Endodermal cell (in vitro differentiated cells): ENCODE measurements at regions not wholly inside any gene's neighbourhood (a gene's known extent, or its start where the extent isn't known, plus 50 kb on each side); places are given as distances from the start of the nearest gene placed in this dataset.

Experiments
- DNase-seq: peaks from one replicate; pipeline ENCODE4 v3.0.0-alpha.2; 2017
- H3K27ac ChIP-seq: 2 replicates; pipeline ENCODE4 v1.5.1; 2013; ENCODE audit warnings: mild to moderate bottlenecking, low read depth, low read length, moderate library complexity
- H3K27me3 ChIP-seq: 2 replicates; pipeline ENCODE4 v1.6.1; 2013; ENCODE audit warnings: mild to moderate bottlenecking, low read length, moderate library complexity; ENCODE audit not compliant: insufficient read depth, control insufficient read depth, poor library complexity, severe bottlenecking
- H3K36me3 ChIP-seq: 2 replicates; pipeline ENCODE4 v1.7.0; 2013; ENCODE audit warnings: mild to moderate bottlenecking, low read length, moderate library complexity; ENCODE audit not compliant: control insufficient read depth, insufficient read depth
- H3K4me1 ChIP-seq: one replicate; pipeline ENCODE4 v1.7.0; 2013; ENCODE audit warnings: low read length; ENCODE audit not compliant: control insufficient read depth, insufficient read depth
- H3K4me3 ChIP-seq: 2 replicates; pipeline ENCODE4 v1.5.1; 2013; ENCODE audit warnings: mild to moderate bottlenecking, low read length, moderate library complexity
- H3K9ac ChIP-seq: 2 replicates; pipeline ENCODE4 v1.6.1; 2013; ENCODE audit warnings: mild to moderate bottlenecking, low read length, moderate library complexity; ENCODE audit not compliant: poor library complexity, severe bottlenecking; ENCODE audit errors: extremely low read depth
- H3K9me3 ChIP-seq: 2 replicates; pipeline ENCODE4 v1.6.1; 2013; ENCODE audit warnings: mild to moderate bottlenecking, low read length, moderate library complexity; ENCODE audit not compliant: control insufficient read depth
- H3K27ac Mint-ChIP-seq: 2 replicates; pipeline ENCODE4 v1.8.0; 2020; ENCODE audit warnings: mixed read lengths
- H3K27me3 Mint-ChIP-seq: 2 replicates; pipeline ENCODE4 v1.8.0; 2021; ENCODE audit warnings: mild to moderate bottlenecking, mixed read lengths; ENCODE audit not compliant: insufficient read depth
- H3K36me3 Mint-ChIP-seq: 2 replicates; pipeline ENCODE4 v1.8.0; 2020; ENCODE audit warnings: low read depth, mixed read lengths
- H3K4me1 Mint-ChIP-seq: 2 replicates; pipeline ENCODE4 v1.8.0; 2020; ENCODE audit warnings: mixed read lengths
- H3K4me3 Mint-ChIP-seq: 2 replicates; pipeline ENCODE4 v1.8.0; 2020; ENCODE audit warnings: mild to moderate bottlenecking, moderate library complexity, mixed read lengths
- H3K9me3 Mint-ChIP-seq: 2 replicates; pipeline ENCODE4 v1.8.0; 2020; ENCODE audit warnings: mild to moderate bottlenecking, mixed read lengths
- CTCF ChIP-seq: fragments of 200-600 bp; sonication (generic); conservative IDR thresholded peaks from 2 replicates; pipeline ENCODE4 v1.5.0; 2021; ENCODE audit warnings: antibody characterized with exemption, mild to moderate bottlenecking
- WGBS, 2 experiments: methylation state at CpG; one replicate each; pipeline versions ENCODE4 v1.1.5 to v1.1.7; 2013; ENCODE audit warnings: missing lambda C conversion rate in 2 of 2, mixed read lengths in 1 of 2; ENCODE audit not compliant: insufficient coverage in 1 of 2, insufficient read length in 1 of 2; 5-methylcytosine and 5-hydroxymethylcytosine counted together

GRCh38 chr4:152148057-152148456, 387.2 kb upstream of the GATB start:
- no peak overlapping the region for H3K9ac ChIP-seq
- peaks cover 15% of the 10 kb centered on the region for H3K9me3 ChIP-seq
- H3K9me3 Mint-ChIP-seq = peaks cover 47% of the 10 kb centered on the region
- H3K4me3 Mint-ChIP-seq = no peak overlapping the region
- H3K27ac ChIP-seq = no peak overlapping the region
- TF ChIP-seq CTCF = no peak
- H3K4me1 Mint-ChIP-seq = no peaks in the 10 kb centered on the region
- peaks cover 4% of the 10 kb centered on the region for H3K27me3 ChIP-seq
- no peak overlapping the region for H3K4me3 ChIP-seq
- no peaks in the 10 kb centered on the region for H3K27me3 Mint-ChIP-seq
- H3K27ac Mint-ChIP-seq = no peak overlapping the region
- no peaks in the 10 kb centered on the region for H3K4me1 ChIP-seq
- DNase-seq = no peak
- H3K36me3 Mint-ChIP-seq = no peaks in the 10 kb centered on the region
- no peaks in the 10 kb centered on the region for H3K36me3 ChIP-seq
- 70 to 90% methylated on average over 2 of the region's 2 CpGs for WGBS, 2 experiments

- H3K27ac ChIP-seq = no peak overlapping the region
- Mint-ChIP-seq H3K27me3 (peaks cover 2% of the 10 kb centered on the region), H3K4me3 (no peak overlapping the region), H3K4me1 (no peaks in the 10 kb centered on the region), H3K27ac (no peak overlapping the region), H3K36me3 (no peaks in the 10 kb centered on the region), H3K9me3 (peaks cover 52% of the 10 kb centered on the region)
- DNase-seq = no peak
- H3K4me1 ChIP-seq = no peaks in the 10 kb centered on the region
- no peaks in the 10 kb centered on the region for H3K27me3 ChIP-seq
- H3K4me3 ChIP-seq = no peak overlapping the region
- no peaks in the 10 kb centered on the region for H3K36me3 ChIP-seq
- no peak for TF ChIP-seq CTCF
- whole genome bisulfite sequencing, 2 experiments = 56 to 83% methylated on average over 1 of the region's 1 CpG
- H3K9ac ChIP-seq = no peak overlapping the region
- H3K9me3 ChIP-seq = peaks cover 15% of the 10 kb centered on the region
These were observed 385.4 kb upstream of the GATB start for GRCh38 chr4:152146244-152146643.

GRCh38 chr4:152143806-152144205, 383.0 kb upstream of the GATB start:
- peaks cover 52% of the 10 kb centered on the region for H3K9me3 Mint-ChIP-seq

More at GRCh38 chr4:152143806-152144205, 383.0 kb upstream of the GATB start:
- H3K4me3 Mint-ChIP-seq = no peak overlapping the region
- Histone ChIP-seq H3K4me1 (no peaks in the 10 kb centered on the region), H3K27me3 (no peaks in the 10 kb centered on the region), H3K9me3 (peaks cover 15% of the 10 kb centered on the region), H3K36me3 (no peaks in the 10 kb centered on the region), H3K4me3 (no peak overlapping the region), H3K27ac (no peak overlapping the region), H3K9ac (no peak overlapping the region)
- DNase-seq = no peak
- H3K4me1 Mint-ChIP-seq = no peaks in the 10 kb centered on the region
- no peak overlapping the region for H3K27ac Mint-ChIP-seq
- H3K27me3 Mint-ChIP-seq = peaks cover 3% of the 10 kb centered on the region
- no peaks in the 10 kb centered on the region for H3K36me3 Mint-ChIP-seq
- TF ChIP-seq CTCF = no peak
